Testis (tissue), 2 donors: ENCODE measurements at regions not wholly inside any gene's neighbourhood (a gene's known extent, or its start where the extent isn't known, plus 50 kb on each side); places are given as distances from the start of the nearest gene placed in this dataset.
A peak's percentile ranks its signal among the peaks of the same experiment; 100 is the strongest.

Experiments
- DNase-seq: peaks from one replicate; pipeline ENCODE4 v3.0.0-alpha.2; 2019
- H3K27ac ChIP-seq, 2 donors: fragments of 200-600 bp; sonication (generic); one replicate each; pipeline ENCODE4 v1.5.1; 2019
- H3K27me3 ChIP-seq: fragments of 200-600 bp; sonication (generic); one replicate; pipeline ENCODE4 v1.5.1; 2019
- H3K36me3 ChIP-seq: fragments of 200-600 bp; sonication (generic); one replicate; pipeline ENCODE4 v1.5.1; 2017; ENCODE audit warnings: low read depth; ENCODE audit errors: missing control alignments
- H3K4me1 ChIP-seq: fragments of 200-600 bp; sonication (generic); one replicate; pipeline ENCODE4 v1.5.1; 2019
- H3K4me3 ChIP-seq, 2 donors: fragments of 200-600 bp; sonication (generic); one replicate each; pipeline ENCODE4 v1.5.1; 2017 to 2019
- H3K9me3 ChIP-seq: fragments of 200-600 bp; sonication (generic); one replicate; pipeline ENCODE4 v1.5.1; 2017
- POLR2A ChIP-seq: fragments of 450-650 bp; IDR thresholded peaks from one replicate; pipeline ENCODE4 v1.6.1; 2017; ENCODE audit warnings: antibody characterized with exemption, mild to moderate bottlenecking, moderate library complexity
- WGBS, 2 donors: methylation state at CpG; one replicate each; pipeline ENCODE4 v1.1.5; 2018; 5-methylcytosine and 5-hydroxymethylcytosine counted together
- intact Hi-C: fragments of 100-400 bp; cut with DNase I; formaldehyde crosslinking; loops from one replicate; pipeline ENCODE4 v1.15.1; 2023; ENCODE audit warnings: low total_unique reads
- TF ChIP-seq, protein P1 (sequence below), 3 experiments: fragments of 450-650 bp in 2 of 3; fragments of 200-600 bp in 1 of 3; sonication (generic) in 1 of 3; IDR thresholded peaks; one replicate each; pipeline ENCODE4 v1.5.1; 2016 to 2019; ENCODE audit warnings: antibody characterized with exemption in 3 of 3, mild to moderate bottlenecking in 2 of 3, moderate library complexity in 1 of 3

DNA sequence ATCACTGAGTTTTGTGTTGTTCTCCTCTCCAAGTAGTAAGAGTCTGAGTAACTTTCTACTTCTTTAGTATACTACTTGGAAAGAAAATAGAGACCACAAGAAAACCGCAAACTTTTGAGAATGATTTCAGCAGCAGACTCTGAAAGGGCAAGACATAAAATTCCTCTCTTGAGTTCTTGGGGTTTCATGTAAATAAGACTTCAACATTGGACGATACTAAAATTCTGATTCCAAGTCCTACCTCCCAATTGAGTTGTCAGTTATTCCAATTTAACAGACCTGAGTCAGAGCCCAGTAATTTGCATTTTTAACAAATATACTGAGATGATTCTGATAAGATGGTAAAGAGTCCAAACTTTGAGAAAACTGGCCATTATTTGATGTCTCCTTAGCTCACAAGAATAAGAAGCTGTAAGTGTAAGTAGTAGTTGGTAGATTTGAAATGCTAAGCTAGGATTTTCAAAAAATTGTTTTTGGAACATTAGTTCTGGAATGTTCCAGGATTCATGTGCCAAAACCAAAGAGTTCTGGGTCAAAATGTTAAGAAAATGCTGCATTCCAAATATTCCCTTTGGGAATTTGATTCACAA is 261.6 kb upstream of the SPOPL start:
- Histone ChIP-seq H3K4me3 (no peak overlapping the region), H3K9me3 (no peaks in the 10 kb centered on the region), H3K27ac (peak overlapping the region in 1 of 2 donors; percentile 69), H3K36me3 (no peaks in the 10 kb centered on the region), H3K4me1 (peaks cover 4% of the 10 kb centered on the region), H3K27me3 (no peaks in the 10 kb centered on the region)
- TF ChIP-seq, protein P1, sequence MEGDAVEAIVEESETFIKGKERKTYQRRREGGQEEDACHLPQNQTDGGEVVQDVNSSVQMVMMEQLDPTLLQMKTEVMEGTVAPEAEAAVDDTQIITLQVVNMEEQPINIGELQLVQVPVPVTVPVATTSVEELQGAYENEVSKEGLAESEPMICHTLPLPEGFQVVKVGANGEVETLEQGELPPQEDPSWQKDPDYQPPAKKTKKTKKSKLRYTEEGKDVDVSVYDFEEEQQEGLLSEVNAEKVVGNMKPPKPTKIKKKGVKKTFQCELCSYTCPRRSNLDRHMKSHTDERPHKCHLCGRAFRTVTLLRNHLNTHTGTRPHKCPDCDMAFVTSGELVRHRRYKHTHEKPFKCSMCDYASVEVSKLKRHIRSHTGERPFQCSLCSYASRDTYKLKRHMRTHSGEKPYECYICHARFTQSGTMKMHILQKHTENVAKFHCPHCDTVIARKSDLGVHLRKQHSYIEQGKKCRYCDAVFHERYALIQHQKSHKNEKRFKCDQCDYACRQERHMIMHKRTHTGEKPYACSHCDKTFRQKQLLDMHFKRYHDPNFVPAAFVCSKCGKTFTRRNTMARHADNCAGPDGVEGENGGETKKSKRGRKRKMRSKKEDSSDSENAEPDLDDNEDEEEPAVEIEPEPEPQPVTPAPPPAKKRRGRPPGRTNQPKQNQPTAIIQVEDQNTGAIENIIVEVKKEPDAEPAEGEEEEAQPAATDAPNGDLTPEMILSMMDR (IDR thresholded peaks at IDR 0.05): no peak
- no peak for TF ChIP-seq POLR2A
- 60 to 67% methylated on average over 2 of the region's 2 CpGs for WGBS, 2 donors
- no peak for DNase-seq
- intact Hi-C loops: no loop called here

DNA sequence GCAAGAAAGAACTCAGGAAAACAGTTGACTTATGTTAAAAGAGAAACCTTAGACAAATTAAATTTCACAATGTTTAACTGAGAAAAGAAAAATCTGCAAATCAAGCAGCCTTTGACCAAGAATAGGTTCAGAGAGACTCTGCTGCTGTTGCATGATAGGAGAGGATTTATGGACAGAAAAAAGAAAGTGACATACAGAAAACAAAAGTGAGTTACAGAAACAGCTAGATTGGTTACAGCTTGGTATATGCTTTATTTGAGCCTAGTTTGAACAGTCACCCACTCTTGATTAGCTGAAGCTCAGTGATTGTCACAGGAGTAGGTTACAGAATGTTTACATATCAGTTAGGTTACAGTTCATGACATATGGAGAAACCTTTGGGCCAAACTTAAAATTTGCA is 258.2 kb upstream of the SPOPL start:
- no peak overlapping the region for H3K27ac ChIP-seq
- TF ChIP-seq POLR2A: no peak
- TF ChIP-seq, protein P1 (IDR thresholded peaks at IDR 0.05): no peak
- H3K36me3 ChIP-seq: no peaks in the 10 kb centered on the region
- H3K9me3 ChIP-seq: no peaks in the 10 kb centered on the region
- peaks cover 4% of the 10 kb centered on the region for H3K4me1 ChIP-seq
- H3K27me3 ChIP-seq: no peaks in the 10 kb centered on the region
- DNase-seq: no peak
- no peak overlapping the region for H3K4me3 ChIP-seq
- intact Hi-C loops: no loop called here

GRCh38 chr2:138244501-138244925 is 257.1 kb upstream of the SPOPL start:
- H3K9me3 ChIP-seq: no peaks in the 10 kb centered on the region
- no peaks in the 10 kb centered on the region for H3K27me3 ChIP-seq
- TF ChIP-seq, protein P1 (IDR thresholded peaks at IDR 0.05): no peak
- TF ChIP-seq POLR2A: no peak
- peak overlapping the region in 1 of 2 donors; percentile 38 for H3K27ac ChIP-seq
- H3K4me3 ChIP-seq: no peak overlapping the region
- DNase-seq: no peak
- intact Hi-C loops: no loop called here
- peaks cover 4% of the 10 kb centered on the region for H3K4me1 ChIP-seq
- no peaks in the 10 kb centered on the region for H3K36me3 ChIP-seq

DNA sequence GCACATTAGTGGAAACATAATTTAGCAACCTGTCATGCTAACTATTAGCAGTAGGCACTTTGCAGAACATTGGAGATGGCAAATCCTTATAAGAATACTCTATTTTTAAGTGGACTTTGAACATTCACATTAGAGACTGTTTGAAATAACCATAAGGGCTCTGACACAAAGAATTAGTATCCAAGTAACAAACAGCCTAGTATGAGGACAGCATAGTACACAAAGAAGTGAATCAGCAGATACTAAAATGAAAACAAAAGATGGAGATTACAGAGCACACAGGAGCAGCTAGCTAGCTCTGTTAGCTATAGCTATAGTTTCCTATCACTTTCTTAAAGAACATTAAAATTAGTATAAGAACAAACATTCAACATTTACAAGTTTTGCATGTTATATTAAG is 256.3 kb upstream of the SPOPL start:
- no peak overlapping the region for H3K4me3 ChIP-seq
- no peak for TF ChIP-seq POLR2A
- TF ChIP-seq, protein P1 (IDR thresholded peaks at IDR 0.05): no peak
- no peaks in the 10 kb centered on the region for H3K9me3 ChIP-seq
- intact Hi-C loops: no loop called here
- H3K27me3 ChIP-seq: no peaks in the 10 kb centered on the region
- no peak for DNase-seq
- peak overlapping the region in 1 of 2 donors; percentile 38 for H3K27ac ChIP-seq
- no peaks in the 10 kb centered on the region for H3K4me1 ChIP-seq
- no peaks in the 10 kb centered on the region for H3K36me3 ChIP-seq

GRCh38 chr2:138247302-138247701 is 254.3 kb upstream of the SPOPL start:
- WGBS, 2 donors: 48 to 70% methylated on average over 2 of the region's 2 CpGs

More at GRCh38 chr2:138247302-138247701, 254.3 kb upstream of the SPOPL start:
- TF ChIP-seq, protein P1 (IDR thresholded peaks at IDR 0.05): no peak
- TF ChIP-seq POLR2A: no peak
- Histone ChIP-seq H3K27ac (no peak overlapping the region), H3K36me3 (no peaks in the 10 kb centered on the region), H3K9me3 (no peaks in the 10 kb centered on the region), H3K4me1 (no peaks in the 10 kb centered on the region), H3K27me3 (no peaks in the 10 kb centered on the region), H3K4me3 (no peak overlapping the region)
- DNase-seq: no peak
- intact Hi-C loops: no loop called here
